ENCODE measurements at regions not wholly inside any gene's neighbourhood (a gene's known extent, or its start where the extent isn't known, plus 50 kb on each side); places are given as distances from the start of the nearest gene placed in this dataset.

DNA sequence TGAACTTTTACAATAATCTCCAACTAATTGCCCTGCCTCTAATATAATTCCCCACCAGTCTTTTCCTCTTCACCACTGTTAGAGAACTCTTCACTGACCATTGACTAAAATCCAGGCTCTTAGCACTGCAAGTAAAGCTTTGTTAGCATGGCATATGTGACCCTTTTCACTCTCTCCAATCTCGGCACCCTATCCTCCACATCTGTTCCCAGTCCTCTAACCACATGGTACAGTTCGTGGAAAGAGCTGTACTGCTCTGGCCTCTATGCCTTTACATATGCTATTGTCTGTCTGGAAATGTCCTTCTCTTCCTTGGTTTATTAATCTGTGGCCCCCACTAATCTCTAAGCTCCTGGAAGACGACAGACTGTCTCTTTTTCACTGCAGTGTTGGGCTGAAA is 63.0 kb upstream of the EIF2S2 start:
- H3K27me3 Mint-ChIP-seq, result peaks cover 2% of the 10 kb centered on the region
- DNase-seq (no peak), ATAC-seq (ENCODE audit: low read depth) (no peak)
- TF ChIP-seq, protein P1, sequence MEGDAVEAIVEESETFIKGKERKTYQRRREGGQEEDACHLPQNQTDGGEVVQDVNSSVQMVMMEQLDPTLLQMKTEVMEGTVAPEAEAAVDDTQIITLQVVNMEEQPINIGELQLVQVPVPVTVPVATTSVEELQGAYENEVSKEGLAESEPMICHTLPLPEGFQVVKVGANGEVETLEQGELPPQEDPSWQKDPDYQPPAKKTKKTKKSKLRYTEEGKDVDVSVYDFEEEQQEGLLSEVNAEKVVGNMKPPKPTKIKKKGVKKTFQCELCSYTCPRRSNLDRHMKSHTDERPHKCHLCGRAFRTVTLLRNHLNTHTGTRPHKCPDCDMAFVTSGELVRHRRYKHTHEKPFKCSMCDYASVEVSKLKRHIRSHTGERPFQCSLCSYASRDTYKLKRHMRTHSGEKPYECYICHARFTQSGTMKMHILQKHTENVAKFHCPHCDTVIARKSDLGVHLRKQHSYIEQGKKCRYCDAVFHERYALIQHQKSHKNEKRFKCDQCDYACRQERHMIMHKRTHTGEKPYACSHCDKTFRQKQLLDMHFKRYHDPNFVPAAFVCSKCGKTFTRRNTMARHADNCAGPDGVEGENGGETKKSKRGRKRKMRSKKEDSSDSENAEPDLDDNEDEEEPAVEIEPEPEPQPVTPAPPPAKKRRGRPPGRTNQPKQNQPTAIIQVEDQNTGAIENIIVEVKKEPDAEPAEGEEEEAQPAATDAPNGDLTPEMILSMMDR (IDR thresholded peaks at IDR 0.05), result no peak
- intact Hi-C loops (cut with micrococcal nuclease), result no loop called here
- no peak overlapping the region for H3K4me3 Mint-ChIP-seq
- H3K9me3 Mint-ChIP-seq, result no peaks in the 10 kb centered on the region
- H3K36me3 Mint-ChIP-seq (ENCODE audit: low read depth), result no peaks in the 10 kb centered on the region
- ChIA-PET POLR2A (interaction anchor here (0.6 kb wide), 1 partner anchor 366 kb away, joined by 4 read pairs; no protein-coding TSS in a partner anchor), CTCF (no interaction called here)
- no peak overlapping the region for H3K27ac Mint-ChIP-seq
- H3K4me1 Mint-ChIP-seq, result no peaks in the 10 kb centered on the region

DNA sequence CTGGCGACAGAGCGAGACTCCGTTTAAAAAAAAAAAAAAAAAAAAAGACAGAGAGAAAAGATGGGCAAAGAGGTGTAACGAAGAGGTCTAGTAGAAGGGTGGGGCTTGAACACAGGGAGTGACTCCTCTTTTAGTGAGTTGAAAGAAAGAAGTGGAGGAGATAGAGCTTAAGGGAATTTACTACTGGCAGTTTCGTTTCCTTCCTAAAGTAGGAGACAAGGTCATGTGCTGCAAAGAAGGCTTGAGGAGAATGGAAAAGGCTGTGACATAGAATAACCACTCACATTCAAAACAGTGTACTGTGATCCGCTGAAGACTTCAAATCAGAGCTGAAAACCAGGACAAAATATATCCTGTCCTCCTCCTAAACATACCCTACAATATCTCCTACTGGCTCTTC is 63.8 kb upstream of the EIF2S2 start:
- ChIA-PET CTCF (no interaction called here), POLR2A (no interaction called here)
- Mint-ChIP-seq H3K27me3 (peaks cover 2% of the 10 kb centered on the region), H3K4me3 (no peak overlapping the region), H3K9me3 (no peaks in the 10 kb centered on the region), H3K4me1 (no peaks in the 10 kb centered on the region), H3K36me3 (ENCODE audit: low read depth) (no peaks in the 10 kb centered on the region), H3K27ac (no peak overlapping the region)
- TF ChIP-seq, protein P1 (IDR thresholded peaks at IDR 0.05), result no peak
- intact Hi-C loops (cut with micrococcal nuclease), result no loop called here
- no peak for ATAC-seq (ENCODE audit: low read depth)
- no peak for DNase-seq

DNA sequence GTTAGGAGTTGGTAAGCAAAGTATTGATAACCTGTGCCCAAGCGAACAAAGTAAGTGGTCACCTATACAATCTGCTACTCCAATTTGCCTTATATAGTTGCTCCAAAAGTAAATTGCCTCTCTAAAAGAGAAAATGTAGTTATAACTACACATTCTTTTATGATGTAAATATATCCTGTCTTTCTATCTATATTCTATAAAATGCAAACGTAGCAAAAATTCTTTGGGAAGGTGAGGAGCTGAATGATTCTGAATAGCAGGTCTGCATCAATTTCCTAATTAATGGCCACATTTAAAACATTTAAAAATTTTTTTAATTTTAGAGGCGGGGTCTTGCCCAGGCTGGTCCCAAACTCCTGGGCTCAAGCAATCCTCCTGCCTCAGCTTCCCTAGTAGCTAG is 64.2 kb upstream of the ASIP start:
- no peaks in the 10 kb centered on the region for H3K36me3 Mint-ChIP-seq (ENCODE audit: low read depth)
- H3K9me3 Mint-ChIP-seq, result no peaks in the 10 kb centered on the region
- DNase-seq, result no peak
- ATAC-seq (ENCODE audit: low read depth), result no peak
- H3K27me3 Mint-ChIP-seq, result no peaks in the 10 kb centered on the region
- H3K4me1 Mint-ChIP-seq, result no peaks in the 10 kb centered on the region
- ChIA-PET CTCF (no interaction called here), POLR2A (no interaction called here)
- TF ChIP-seq, protein P1 (IDR thresholded peaks at IDR 0.05), result no peak
- no peak overlapping the region for H3K4me3 Mint-ChIP-seq
- no peak overlapping the region for H3K27ac Mint-ChIP-seq
- intact Hi-C loops (cut with micrococcal nuclease), result no loop called here

DNA sequence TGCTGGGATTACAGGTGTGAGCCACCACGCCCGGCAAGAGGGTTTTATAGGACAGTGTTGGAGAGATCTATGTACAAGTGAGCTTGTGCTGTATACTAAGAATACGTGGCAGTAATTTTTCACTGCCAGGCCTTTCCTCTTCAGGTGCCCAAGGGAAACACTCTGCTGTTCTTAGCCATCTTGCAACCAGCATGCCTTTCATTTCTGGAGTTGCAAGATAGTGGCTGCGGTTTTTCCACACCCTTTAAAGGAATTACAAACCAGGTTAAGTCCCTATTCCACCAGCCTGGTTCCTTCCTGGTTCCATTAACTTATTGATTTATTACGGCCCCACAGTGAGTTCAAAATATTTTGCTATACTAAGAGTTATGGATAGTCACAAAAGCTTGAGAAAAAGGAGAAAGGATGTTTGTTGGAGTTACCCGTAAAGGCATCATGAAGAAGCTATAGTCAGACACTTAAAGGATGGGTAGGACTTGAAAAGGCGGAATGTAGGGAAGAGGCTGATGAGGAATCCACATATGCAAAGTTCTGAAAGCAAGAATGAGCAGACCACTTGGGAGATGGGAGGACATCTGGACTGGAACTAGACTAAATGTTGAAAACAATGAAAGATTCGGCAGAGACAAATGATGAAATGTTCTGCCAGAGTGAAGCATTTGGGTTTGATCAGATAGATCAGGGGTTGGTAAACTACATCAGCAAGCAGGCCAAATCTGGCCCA is 61.4 kb upstream of the ASIP start:
- ChIA-PET CTCF (no interaction called here), POLR2A (no interaction called here)
- Mint-ChIP-seq H3K36me3 (ENCODE audit: low read depth) (no peaks in the 10 kb centered on the region), H3K27ac (no peak overlapping the region), H3K4me3 (no peak overlapping the region), H3K4me1 (no peaks in the 10 kb centered on the region), H3K27me3 (no peaks in the 10 kb centered on the region), H3K9me3 (no peaks in the 10 kb centered on the region)
- ATAC-seq (ENCODE audit: low read depth), result no peak
- no peak for DNase-seq
- intact Hi-C loops (cut with micrococcal nuclease), result no loop called here
- TF ChIP-seq, protein P1 (IDR thresholded peaks at IDR 0.05), result no peak

DNA sequence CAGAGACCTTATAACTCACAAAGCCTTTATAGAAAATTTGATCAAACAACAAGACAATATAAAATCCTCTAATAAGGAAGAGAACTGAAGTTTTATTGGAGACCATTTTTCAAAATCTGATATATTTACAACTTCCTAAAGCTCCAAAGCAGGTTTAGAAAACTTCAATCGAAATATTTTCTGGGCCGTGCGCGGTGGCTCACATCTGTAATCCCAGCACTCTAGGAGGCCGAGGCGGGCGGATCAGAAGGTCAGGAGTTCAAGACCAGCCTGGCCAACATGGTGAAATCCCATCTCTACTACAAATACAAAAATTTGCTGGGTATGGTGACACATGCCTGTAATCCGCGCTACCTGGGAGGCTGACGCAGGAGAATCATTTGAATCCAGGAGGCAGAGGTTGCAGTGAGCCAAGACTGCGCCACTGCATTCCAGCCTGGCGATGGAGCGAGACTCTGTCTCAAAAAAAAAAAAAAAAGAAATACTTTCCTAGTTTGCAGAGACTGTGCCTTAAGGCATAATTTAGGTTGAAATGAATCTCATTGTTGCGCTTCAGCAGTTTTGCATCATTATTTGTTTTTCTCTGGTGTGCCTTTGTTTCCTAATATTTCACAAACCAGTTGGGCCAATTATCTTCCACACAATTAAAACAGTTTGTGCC is 60.6 kb upstream of the ASIP start:
- TF ChIP-seq, protein P1 (IDR thresholded peaks at IDR 0.05), result no peak
- H3K27me3 Mint-ChIP-seq, result peaks cover 3% of the 10 kb centered on the region

More for the DNA sequence above, 60.6 kb upstream of the ASIP start:
- ChIA-PET CTCF (no interaction called here), POLR2A (no interaction called here)
- ATAC-seq (ENCODE audit: low read depth) (no peak), DNase-seq (no peak)
- Mint-ChIP-seq H3K36me3 (ENCODE audit: low read depth) (no peaks in the 10 kb centered on the region), H3K27ac (no peak overlapping the region), H3K4me3 (no peak overlapping the region), H3K9me3 (no peaks in the 10 kb centered on the region), H3K4me1 (no peaks in the 10 kb centered on the region)
- intact Hi-C loops (cut with micrococcal nuclease), result no loop called here
